Heart left ventricle (tissue), 16 donors: ENCODE measurements at regions not wholly inside any gene's neighbourhood (a gene's known extent, or its start where the extent isn't known, plus 50 kb on each side); places are given as distances from the start of the nearest gene placed in this dataset.
"Not testable (repeated sequence)": the region's sequence is repeated elsewhere in the genome, so short reads cannot be mapped to it uniquely, and the experiment has no call there.

Experiments
- ATAC-seq, 4 donors: fragments of 200-7000 bp; cut with Tn5 transposase; one replicate each; pipeline ENCODE4 v1.9.1; 2020 to 2022; ENCODE audit warnings: moderate library complexity in 4 of 4, mild to moderate bottlenecking in 3 of 4, moderate number of reproducible peaks in 1 of 4
- DNase-seq, 5 donors: peaks; one replicate each; pipeline ENCODE4 v3.0.0-alpha.2; 2020
- H3K27ac ChIP-seq, 12 donors: fragments of 200-600 bp; sonication (generic) in 4 of 12; one replicate each; pipeline versions ENCODE4 v1.5.0 to v1.8.0; 2016 to 2022; ENCODE audit warnings: mild to moderate bottlenecking in 2 of 12
- H3K27me3 ChIP-seq, 9 donors: fragments of 200-600 bp; sonication (generic) in 2 of 9; one replicate each; pipeline versions ENCODE4 v1.5.1 to v1.8.0; 2016 to 2022; ENCODE audit warnings: mild to moderate bottlenecking in 3 of 9
- H3K36me3 ChIP-seq, 9 donors: fragments of 200-600 bp; sonication (generic) in 2 of 9; one replicate each; pipeline versions ENCODE4 v1.5.0 to v1.8.0; 2018 to 2022; ENCODE audit warnings: mild to moderate bottlenecking in 2 of 9
- H3K4me1 ChIP-seq, 12 donors: fragments of 200-600 bp; sonication (generic) in 4 of 12; one replicate each; pipeline versions ENCODE4 v1.5.0 to v1.8.0; 2016 to 2022; ENCODE audit warnings: mild to moderate bottlenecking in 3 of 12
- H3K4me3 ChIP-seq, 12 donors: fragments of 200-600 bp; sonication (generic) in 4 of 12; one replicate each; pipeline versions ENCODE4 v1.5.0 to v1.8.0; 2017 to 2022; ENCODE audit warnings: mild to moderate bottlenecking in 9 of 12, moderate library complexity in 4 of 12
- H3K9me3 ChIP-seq, 12 donors: fragments of 200-600 bp; sonication (generic) in 4 of 12; one replicate each; pipeline versions ENCODE4 v1.5.0 to v1.8.0; 2016 to 2022; ENCODE audit warnings: mild to moderate bottlenecking in 1 of 12
- CTCF ChIP-seq, 12 donors: fragments of 200-600 bp; sonication (generic) in 4 of 12; IDR thresholded peaks; one replicate each; pipeline versions ENCODE4 v1.5.0 to v1.8.0; 2018 to 2022; ENCODE audit warnings: antibody characterized with exemption in 12 of 12, mild to moderate bottlenecking in 5 of 12
- POLR2A ChIP-seq, 2 donors: fragments of 450-650 bp; IDR thresholded peaks; one replicate each; pipeline ENCODE4 v1.6.1; 2017; ENCODE audit warnings: antibody characterized with exemption in 2 of 2, mild to moderate bottlenecking in 2 of 2, moderate library complexity in 2 of 2
- WGBS, 4 donors: extraction: QIAGEN DNeasy Blood & Tissue Kit in 2 of 4; methylation state at CpG; one replicate each; pipeline versions ENCODE4 v1.1.5 to v1.1.7; 2013 to 2018; 5-methylcytosine and 5-hydroxymethylcytosine counted together
- intact Hi-C, 10 donors: fragments of 100-400 bp; cut with DNase I; formaldehyde crosslinking; loops; one replicate each; pipeline versions ENCODE4 v1.11.1 to v1.14.2; 2022
- donor health status: ischemic (EF 13 %, LVEDD 7.1; RV severe dilation, severe dysfunction).
- donor health status: healthy with polysubstance abuse.
- donor health status: DM: no; HTN: yes; CAD: no.
- donor health status: DM: no; HTN: no; CAD: no.
- donor health status: ischemic (EF 25% LVEDD 6.9; RV normal size, moderate dysfunction).
- donor health status: ischemic (EF 25% LVEDD 5.7; RV mildly dilated, moderate dysfunction).
- donor health status: healthy.
- donor health status: DM: yes; HTN: yes; CAD: no.
- donor health status: ischemic (EF 35%, LVEDD 5.7; RV mildly dilated, moderate dysfunction).
- donor health status: nonischemic (EF 11% LVEDD 7.7; RV severe dilation, severe dysfunction).
- donor health status: DM: yes; HTN: yes; CAD: no.
- donor health status: PGD.
- donor health status: ischemic (EF 29% LVEDD 5.4; RV normal size, mild dysfunction).
- donor health status: nonischemic (EF 23%, LVEDD 6.1; RV moderate dilation, normal function).

DNA sequence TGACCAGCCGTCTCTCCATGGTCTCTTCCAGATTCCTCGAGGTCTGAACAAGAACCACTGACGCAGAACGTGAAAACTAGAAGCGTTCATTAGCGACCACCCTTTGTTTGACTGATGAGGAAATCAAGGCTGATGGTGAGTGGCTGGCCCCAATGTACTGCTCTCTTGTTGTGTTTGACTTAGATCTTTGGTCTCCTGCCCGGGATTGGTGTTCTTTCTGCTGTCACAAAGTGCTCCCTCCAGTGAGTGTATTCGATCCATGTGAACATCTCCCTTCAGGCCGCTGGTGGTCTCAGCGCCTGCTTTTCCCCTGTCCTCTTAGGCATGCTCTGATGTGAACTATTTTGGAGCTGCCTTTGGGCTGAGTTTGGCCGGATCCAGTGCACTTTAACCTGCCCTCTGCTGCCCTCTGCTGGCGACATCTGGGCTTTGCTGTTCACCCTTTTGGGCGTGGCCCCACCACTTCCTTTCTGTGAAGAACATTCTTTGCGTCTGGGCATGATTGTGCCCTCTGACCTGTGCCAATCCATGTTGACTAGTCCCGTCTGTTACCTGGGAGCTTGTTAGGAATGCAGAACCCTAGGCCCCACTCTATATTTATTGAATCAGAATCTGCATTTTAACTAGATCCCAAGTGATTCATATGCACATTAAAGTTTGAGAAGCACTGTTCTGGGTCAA lies 279.1 kb downstream of the TTC6 start:
- ATAC-seq (peak; percentile 64 to 88 (median 86)), DNase-seq (peak; percentile 62 to 89 (median 71))
- H3K4me1 ChIP-seq: peaks cover 0 to 9% (median 0%) of the 10 kb centered on the region in 12 donors
- no peaks in the 10 kb centered on the region for H3K27me3 ChIP-seq
- H3K27ac ChIP-seq: no peak overlapping the region
- no peaks in the 10 kb centered on the region for H3K36me3 ChIP-seq
- 35 to 39% (median 36%) methylated on average over 15 of the region's 15 CpGs for WGBS, 4 donors
- H3K4me3 ChIP-seq: no peak overlapping the region
- peak; percentile 68 to 89 (median 82) for TF ChIP-seq CTCF (IDR thresholded peaks at IDR 0.05)
- no peak for TF ChIP-seq POLR2A (IDR thresholded peaks at IDR 0.05)
- H3K9me3 ChIP-seq: no peaks in the 10 kb centered on the region
- intact Hi-C loops: loop anchor here (1.0 to 10.0 kb wide), 7 partner anchors 160 to 642 kb away; no protein-coding TSS in a partner anchor

GRCh38 chr14:37888234-37888633 lies 292.8 kb downstream of the TTC6 start:
- ATAC-seq: no peak
- Histone ChIP-seq H3K4me1 (peaks cover 0 to 8% (median 2%) of the 10 kb centered on the region in 12 donors), H3K36me3 (no peaks in the 10 kb centered on the region), H3K27ac (no peak overlapping the region), H3K4me3 (no peak overlapping the region), H3K27me3 (no peaks in the 10 kb centered on the region), H3K9me3 (peaks cover 0 to 4% (median 0%) of the 10 kb centered on the region in 12 donors)
- WGBS, 4 donors: 88 to 92% (median 89%) methylated on average over 1 of the region's 1 CpG
- TF ChIP-seq POLR2A (IDR thresholded peaks at IDR 0.05) (no peak), CTCF (IDR thresholded peaks at IDR 0.05) (no peak)
- intact Hi-C loops: no loop called here
- no peak for DNase-seq

DNA sequence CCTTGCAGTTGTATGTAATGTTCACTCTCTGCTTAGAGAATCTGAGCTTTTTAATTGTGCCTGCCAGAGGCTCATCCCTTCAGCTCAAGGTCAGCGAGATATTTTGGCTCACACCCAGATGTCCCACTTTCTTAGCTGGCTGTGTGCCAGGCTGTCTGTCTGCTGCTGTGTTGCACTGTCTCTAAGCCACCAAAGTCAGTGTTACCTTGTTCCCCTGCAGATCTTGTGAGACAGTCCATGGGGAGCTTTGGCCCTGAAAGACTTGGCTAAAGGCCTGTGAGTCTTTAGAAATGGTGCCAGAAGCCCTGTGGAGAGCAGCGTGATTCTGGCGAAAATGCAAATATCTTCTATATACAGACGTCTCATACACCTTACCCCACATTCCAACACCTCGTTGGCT lies 293.7 kb downstream of the TTC6 start:
- Histone ChIP-seq H3K36me3 (no peaks in the 10 kb centered on the region), H3K9me3 (peaks cover 0 to 4% (median 0%) of the 10 kb centered on the region in 12 donors), H3K4me1 (peaks cover 0 to 8% (median 2%) of the 10 kb centered on the region in 12 donors), H3K27ac (no peak overlapping the region), H3K4me3 (no peak overlapping the region), H3K27me3 (no peaks in the 10 kb centered on the region)
- WGBS, 4 donors: 15 to 18% (median 17%) methylated on average over 5 of the region's 5 CpGs
- intact Hi-C loops: no loop called here
- TF ChIP-seq POLR2A (IDR thresholded peaks at IDR 0.05): no peak
- no peak for TF ChIP-seq CTCF (IDR thresholded peaks at IDR 0.05)
- DNase-seq: peak in 4 of 5 donors; percentile 12 to 49 (median 35)
- ATAC-seq: peak in 3 of 4 donors; percentile 39 to 66 (median 48)

DNA sequence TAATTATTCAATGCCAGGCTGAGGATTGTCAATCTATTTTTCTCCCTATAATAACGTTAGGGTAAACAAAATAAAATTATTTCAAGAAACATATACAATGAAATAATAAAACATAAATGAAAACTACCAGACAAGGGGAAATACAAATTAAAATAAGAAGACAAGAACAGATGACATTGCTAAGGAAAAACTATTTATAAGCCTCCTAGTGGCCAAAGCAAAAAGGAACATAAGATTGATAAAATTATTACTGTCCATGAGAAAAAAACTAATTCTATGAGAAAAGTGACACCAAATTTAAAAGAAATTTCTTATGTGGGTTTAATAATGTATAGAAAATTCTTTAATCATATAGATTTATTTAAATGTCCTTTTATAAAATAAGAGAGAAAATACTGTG lies 294.7 kb downstream of the TTC6 start:
- Histone ChIP-seq H3K4me3 (no peak overlapping the region), H3K4me1 (peaks cover 0 to 8% (median 2%) of the 10 kb centered on the region in 12 donors), H3K9me3 (peaks cover 0 to 4% (median 0%) of the 10 kb centered on the region in 12 donors), H3K27ac (no peak overlapping the region), H3K36me3 (no peaks in the 10 kb centered on the region), H3K27me3 (no peaks in the 10 kb centered on the region)
- DNase-seq: no peak
- TF ChIP-seq CTCF (IDR thresholded peaks at IDR 0.05) (peak in 1 of 12 donors; percentile 9), POLR2A (IDR thresholded peaks at IDR 0.05) (no peak)
- no peak for ATAC-seq
- intact Hi-C loops: no loop called here
- WGBS, 4 donors: 77 to 88% (median 82%) methylated on average over 1 of the region's 1 CpG

DNA sequence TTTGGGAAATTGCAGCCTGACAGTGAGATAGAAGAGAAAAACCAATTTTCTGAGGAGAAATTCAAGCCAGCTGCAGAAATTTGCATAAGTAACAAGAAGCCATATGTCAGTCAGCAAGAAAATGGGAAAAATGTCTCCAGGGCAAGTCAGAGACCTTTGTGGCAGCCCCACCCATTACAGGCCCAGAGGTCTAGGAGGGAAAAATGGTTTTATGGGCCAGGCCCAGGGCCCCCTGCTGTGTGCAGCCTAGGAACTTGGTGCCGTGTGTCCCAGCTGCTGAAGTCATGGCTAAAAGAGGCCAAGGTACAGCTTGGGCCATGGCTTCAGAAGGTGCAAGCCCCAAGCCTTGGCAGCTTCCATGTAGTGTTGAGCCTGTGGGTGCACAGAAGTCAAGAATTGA lies 296.1 kb downstream of the TTC6 start:
- H3K4me1 ChIP-seq, intact Hi-C loops, H3K9me3 ChIP-seq, H3K27ac ChIP-seq, ATAC-seq, H3K4me3 ChIP-seq, DNase-seq, H3K27me3 ChIP-seq, H3K36me3 ChIP-seq: not testable (repeated sequence)
- 89 to 98% (median 90%) methylated on average over 1 of the region's 1 CpG for WGBS, 4 donors
